Stimulated activated CD8-positive, alpha-beta memory T cell treated with anti-CD3 and anti-CD28 coated beads, Interleukin-2, amount 100 ng/mL, for 1 hour (primary cell): ENCODE measurements at regions not wholly inside any gene's neighbourhood (a gene's known extent, or its start where the extent isn't known, plus 50 kb on each side); places are given as distances from the start of the nearest gene placed in this dataset.

ENCODE experiments used
- DNase-seq, 2 donors: peaks; one replicate each; pipeline ENCODE4 v3.0.0-alpha.2; 2020; ENCODE audit warnings: low read depth in 2 of 2

GRCh38 chr12:111076611-111077451 is 156.5 kb upstream of the MYL2 start:
- DNase-seq, result no peak

GRCh38 chr12:111076199-111076598 is 155.8 kb upstream of the MYL2 start:
- DNase-seq, result no peak

GRCh38 chr12:111074965-111075364 is 154.6 kb upstream of the MYL2 start:
- no peak for DNase-seq

- DNase-seq, result no peak
Observed at GRCh38 chr12:111074559-111074958, 154.2 kb upstream of the MYL2 start.

- no peak for DNase-seq
Observed at GRCh38 chr12:111073370-111073769, 153.0 kb upstream of the MYL2 start.

GRCh38 chr12:111072299-111072698 is 151.9 kb upstream of the MYL2 start:
- no peak for DNase-seq

GRCh38 chr12:111069886-111070285 is 149.5 kb upstream of the MYL2 start:
- DNase-seq, result no peak

GRCh38 chr12:111068290-111068689 is 147.9 kb upstream of the MYL2 start:
- no peak for DNase-seq

GRCh38 chr12:111067498-111067897 is 147.1 kb upstream of the MYL2 start:
- no peak for DNase-seq

- DNase-seq, result no peak
Observed at GRCh38 chr12:111066744-111067437, 146.5 kb upstream of the MYL2 start.

- no peak for DNase-seq
Observed at GRCh38 chr12:111064982-111065381, 144.6 kb upstream of the MYL2 start.

GRCh38 chr12:111064154-111064553 is 143.8 kb upstream of the MYL2 start:
- no peak for DNase-seq

- no peak for DNase-seq
Observed at GRCh38 chr12:111063295-111064026, 143.1 kb upstream of the MYL2 start.

- DNase-seq, result no peak
Observed at GRCh38 chr12:111057701-111058425, 137.5 kb upstream of the MYL2 start.

GRCh38 chr12:111056618-111057521 is 136.5 kb upstream of the MYL2 start:
- peak; percentile 8 to 23 for DNase-seq

GRCh38 chr12:111055181-111055880 is 135.0 kb upstream of the MYL2 start:
- DNase-seq, result no peak

- DNase-seq, result no peak
Observed at GRCh38 chr12:111048991-111049390, 128.6 kb upstream of the MYL2 start.

- DNase-seq, result no peak
Observed at GRCh38 chr12:111046896-111047295, 126.5 kb upstream of the MYL2 start.

- DNase-seq, result no peak
Observed at GRCh38 chr12:111045941-111046340, 125.6 kb upstream of the MYL2 start.

GRCh38 chr12:111041091-111041490 is 120.7 kb upstream of the MYL2 start:
- no peak for DNase-seq
